IPS DF 6.9 (cell line): ENCODE measurements at regions not wholly inside any gene's neighbourhood (a gene's known extent, or its start where the extent isn't known, plus 50 kb on each side); places are given as distances from the start of the nearest gene placed in this dataset.

Experiments
- DNase-seq: peaks from one replicate; pipeline ENCODE4 v3.0.0-alpha.2; 2013; ENCODE audit warnings: low read depth, low spot score
- H3K27ac ChIP-seq: one replicate; pipeline ENCODE4 v1.5.1; 2013; ENCODE audit warnings: low read length, control low read depth
- H3K27me3 ChIP-seq: 2 replicates; pipeline ENCODE4 v1.6.1; 2013; ENCODE audit warnings: mild to moderate bottlenecking, low read length; ENCODE audit not compliant: control insufficient read depth, insufficient read depth
- H3K36me3 ChIP-seq: 2 replicates; pipeline ENCODE4 v1.6.1; 2013; ENCODE audit warnings: low read length; ENCODE audit not compliant: control insufficient read depth, insufficient read depth
- H3K4me1 ChIP-seq: 2 replicates; pipeline ENCODE4 v1.6.1; 2013; ENCODE audit warnings: low read length; ENCODE audit not compliant: control insufficient read depth, insufficient read depth
- H3K4me3 ChIP-seq: 2 replicates; pipeline ENCODE4 v1.5.1; 2013; ENCODE audit warnings: mild to moderate bottlenecking, low read length
- H3K9me3 ChIP-seq: 2 replicates; pipeline ENCODE4 v1.6.1; 2013; ENCODE audit warnings: low read length, inconsistent platforms; ENCODE audit not compliant: control insufficient read depth, insufficient read depth
- WGBS: extraction: QIAGEN DNeasy Blood & Tissue Kit; methylation state at CpG from one replicate; pipeline ENCODE4 v1.1.7; 2013; ENCODE audit warnings: mixed read lengths, missing lambda C conversion rate; ENCODE audit not compliant: insufficient read length, insufficient coverage; 5-methylcytosine and 5-hydroxymethylcytosine counted together

GRCh38 chr5:89090037-89090436 is 207.1 kb upstream of the MEF2C start:
- WGBS: no CpG with 5 or more reads among the region's 1 CpG
- no peaks in the 10 kb centered on the region for H3K27me3 ChIP-seq
- no peaks in the 10 kb centered on the region for H3K9me3 ChIP-seq
- DNase-seq: no peak
- no peak overlapping the region for H3K27ac ChIP-seq
- H3K4me1 ChIP-seq: peaks cover 5% of the 10 kb centered on the region; the same call in 1 of the 2 replicates
- no peak overlapping the region for H3K4me3 ChIP-seq
- no peaks in the 10 kb centered on the region for H3K36me3 ChIP-seq

DNA sequence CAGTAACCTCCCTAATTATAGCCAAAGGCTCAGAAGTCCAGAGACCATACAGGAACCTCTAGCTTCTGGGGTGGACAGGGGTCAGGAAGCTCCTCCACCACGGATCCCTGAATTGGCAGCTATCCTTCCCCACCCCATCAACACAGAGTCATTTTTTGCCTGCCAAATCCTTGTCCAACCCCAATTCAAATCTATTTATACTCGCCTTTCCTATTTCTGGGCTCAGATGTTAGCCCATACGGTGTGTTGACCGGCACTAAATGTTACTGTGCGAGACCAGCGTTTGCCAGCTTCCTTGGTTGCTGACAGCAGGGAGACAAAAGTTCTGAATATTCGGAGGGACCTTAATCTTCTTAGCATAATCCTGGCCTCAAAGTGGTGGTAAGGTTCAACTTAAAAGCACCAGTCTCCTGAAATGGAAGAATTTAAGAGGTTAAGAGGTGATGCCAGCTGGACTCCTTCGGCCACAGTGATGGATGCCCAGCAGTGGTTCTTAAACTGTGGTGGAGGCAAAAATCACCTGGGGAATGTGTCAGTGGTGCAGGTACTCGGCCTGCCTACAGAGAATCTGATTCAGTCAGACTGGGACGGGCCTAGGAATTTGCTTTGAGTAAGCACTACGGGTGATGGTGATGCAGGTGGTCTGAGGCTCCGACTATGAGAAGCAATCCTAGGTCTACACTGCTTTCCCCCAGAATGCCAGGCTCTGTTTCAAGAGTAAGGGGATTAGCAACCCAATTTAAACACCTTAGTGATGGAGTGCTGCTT is 204.8 kb upstream of the MEF2C start:
- no peaks in the 10 kb centered on the region for H3K9me3 ChIP-seq
- no peak overlapping the region for H3K27ac ChIP-seq
- DNase-seq: no peak
- H3K4me1 ChIP-seq: peaks cover 5% of the 10 kb centered on the region; the same call in 1 of the 2 replicates
- H3K27me3 ChIP-seq: no peaks in the 10 kb centered on the region
- WGBS: no CpG with 5 or more reads among the region's 12 CpGs
- no peak overlapping the region for H3K4me3 ChIP-seq
- H3K36me3 ChIP-seq: no peaks in the 10 kb centered on the region

DNA sequence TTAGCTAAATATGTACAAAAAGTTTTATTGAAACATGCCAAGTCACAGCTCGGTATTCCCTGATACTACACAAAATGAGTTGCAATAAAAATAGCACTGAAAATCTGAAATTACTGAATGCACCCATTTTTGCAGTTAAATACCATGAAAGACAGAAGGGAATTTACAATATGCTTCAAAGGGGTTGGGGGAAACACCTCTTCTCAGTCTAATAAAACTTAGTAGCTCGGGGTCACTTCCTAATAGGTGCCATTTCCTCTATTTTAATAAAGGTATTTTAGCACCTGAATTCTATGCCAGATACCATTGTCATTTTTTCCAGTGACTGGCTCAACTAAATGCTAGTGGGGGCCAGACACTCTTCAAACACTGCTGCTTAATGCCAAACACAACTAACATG is 204.1 kb upstream of the MEF2C start:
- Histone ChIP-seq H3K9me3 (no peaks in the 10 kb centered on the region), H3K27me3 (no peaks in the 10 kb centered on the region), H3K4me3 (no peak overlapping the region), H3K4me1 (peaks cover 5% of the 10 kb centered on the region; the same call in 1 of the 2 replicates), H3K36me3 (no peaks in the 10 kb centered on the region), H3K27ac (no peak overlapping the region)
- WGBS: no CpG with 5 or more reads among the region's 2 CpGs
- DNase-seq: no peak

DNA sequence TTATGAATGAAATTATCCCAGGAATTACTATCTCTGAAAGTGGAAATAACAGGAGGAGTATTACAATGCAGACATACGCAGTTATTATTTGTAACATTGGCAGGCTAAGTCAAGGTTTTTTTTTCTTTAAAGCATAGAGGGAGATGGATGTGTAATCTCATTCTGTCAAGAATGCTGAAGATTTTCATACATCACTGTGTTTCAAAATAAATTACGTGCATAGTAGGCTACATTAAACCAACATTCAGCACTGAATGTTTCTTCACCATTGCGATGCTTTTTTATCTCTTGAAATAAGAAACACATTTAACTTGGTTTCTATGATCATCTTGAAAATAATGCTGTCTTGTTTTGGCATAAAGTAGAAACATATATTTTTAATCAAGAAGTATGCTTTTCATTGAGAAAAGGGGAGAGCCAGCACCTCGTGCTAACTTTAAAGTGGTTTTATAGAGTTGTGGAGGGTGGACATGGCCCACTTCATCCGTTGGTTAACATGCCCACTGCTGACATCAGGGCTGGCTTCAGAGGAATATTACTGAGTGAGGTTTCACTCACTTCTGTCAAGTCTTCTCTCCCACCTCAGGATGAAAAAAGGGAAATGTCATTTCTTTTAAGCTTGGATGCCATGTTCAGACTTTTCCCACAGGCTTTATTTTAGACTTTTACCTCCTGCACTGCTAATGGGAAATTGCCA is 203.6 kb upstream of the MEF2C start:
- Histone ChIP-seq H3K4me3 (no peak overlapping the region), H3K9me3 (no peaks in the 10 kb centered on the region), H3K27ac (no peak overlapping the region), H3K36me3 (no peaks in the 10 kb centered on the region), H3K27me3 (no peaks in the 10 kb centered on the region), H3K4me1 (peaks cover 5% of the 10 kb centered on the region; the same call in 1 of the 2 replicates)
- WGBS: no CpG with 5 or more reads among the region's 5 CpGs
- no peak for DNase-seq

- no peaks in the 10 kb centered on the region for H3K9me3 ChIP-seq
- no CpG with 5 or more reads among the region's 1 CpG for WGBS
- H3K4me1 ChIP-seq: peaks cover 5% of the 10 kb centered on the region; the same call in 1 of the 2 replicates
- H3K36me3 ChIP-seq: no peaks in the 10 kb centered on the region
- H3K4me3 ChIP-seq: no peak overlapping the region
- H3K27me3 ChIP-seq: no peaks in the 10 kb centered on the region
- DNase-seq: no peak
- H3K27ac ChIP-seq: no peak overlapping the region
Observed at GRCh38 chr5:89083791-89084190, 200.8 kb upstream of the MEF2C start.

- WGBS: no CpG with 5 or more reads among the region's 2 CpGs
- no peaks in the 10 kb centered on the region for H3K4me1 ChIP-seq
- no peak overlapping the region for H3K27ac ChIP-seq
- H3K4me3 ChIP-seq: no peak overlapping the region
- H3K9me3 ChIP-seq: no peaks in the 10 kb centered on the region
- H3K36me3 ChIP-seq: no peaks in the 10 kb centered on the region
- no peaks in the 10 kb centered on the region for H3K27me3 ChIP-seq
- DNase-seq: no peak
Observed at GRCh38 chr5:89081360-89081759, 198.4 kb upstream of the MEF2C start.

DNA sequence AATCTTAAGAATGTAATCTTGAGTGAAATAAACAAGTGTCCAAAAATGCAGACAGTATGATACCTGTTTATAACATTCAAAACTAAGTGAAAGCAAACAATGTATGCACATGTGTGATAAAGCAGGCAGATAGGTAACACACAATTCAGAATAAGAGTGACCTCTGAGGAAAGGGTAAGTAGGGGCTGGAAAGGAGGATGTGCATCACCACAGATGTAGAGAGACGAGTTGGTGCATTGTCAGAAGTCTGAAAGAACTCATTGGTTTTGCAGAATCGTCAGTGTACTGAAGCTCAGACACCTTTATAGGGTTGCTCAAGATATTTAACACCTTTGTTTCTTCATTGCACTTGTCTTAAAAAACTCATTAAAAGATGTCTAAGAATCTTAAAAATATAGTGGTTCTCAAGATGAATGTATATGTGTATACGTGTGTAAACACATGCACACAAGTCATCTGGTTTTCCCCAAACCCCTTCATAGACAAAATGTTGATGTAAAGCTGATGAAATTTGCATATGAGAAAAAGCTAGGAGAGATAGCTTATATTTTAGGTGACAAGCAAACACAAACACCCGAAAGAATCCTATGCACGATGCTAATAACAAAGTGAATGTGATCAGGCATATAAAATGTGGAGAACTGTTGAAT is 197.6 kb upstream of the MEF2C start:
- DNase-seq: no peak
- Histone ChIP-seq H3K36me3 (no peaks in the 10 kb centered on the region), H3K27ac (no peak overlapping the region), H3K9me3 (no peaks in the 10 kb centered on the region), H3K27me3 (no peaks in the 10 kb centered on the region), H3K4me1 (no peaks in the 10 kb centered on the region), H3K4me3 (no peak overlapping the region)
- no CpG with 5 or more reads among the region's 5 CpGs for WGBS

DNA sequence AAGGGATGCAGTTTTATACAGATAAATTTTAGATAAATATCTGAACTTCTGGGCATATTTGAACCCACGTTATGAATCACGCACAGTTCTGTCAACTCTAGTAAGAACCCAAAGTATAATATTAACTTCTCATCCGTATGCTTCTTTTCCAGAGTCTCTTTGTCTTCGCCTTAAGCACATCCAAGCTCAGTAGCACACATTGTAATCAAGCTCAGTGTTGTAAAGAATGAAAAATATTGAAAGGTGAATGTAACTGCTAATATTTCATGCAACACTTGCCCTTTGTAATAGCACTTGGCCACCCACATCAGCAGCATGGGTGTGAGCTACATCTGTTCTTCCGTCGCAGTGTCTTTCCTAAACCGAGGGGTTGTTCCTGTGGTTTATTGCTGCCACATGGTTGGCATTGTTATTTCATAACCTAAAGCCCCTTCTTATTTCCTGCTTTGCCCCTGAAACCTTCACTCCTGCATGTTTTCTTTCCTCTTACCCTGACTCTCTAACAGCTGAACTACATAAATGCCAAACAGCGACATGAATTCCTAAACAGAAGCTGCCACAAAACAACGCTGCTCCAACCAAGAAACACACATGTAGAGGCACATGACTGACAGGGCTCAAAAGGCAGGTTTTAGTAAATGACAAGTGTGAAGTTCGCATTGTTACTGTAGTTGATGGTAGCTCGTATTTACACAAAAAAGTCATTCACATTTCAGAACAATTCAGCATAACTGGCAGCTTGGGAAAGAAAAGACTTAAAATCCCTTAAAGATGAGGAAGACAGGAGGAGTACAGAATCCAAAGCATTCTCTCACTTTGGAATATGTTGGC is 190.1 kb upstream of the MEF2C start:
- WGBS: no CpG with 5 or more reads among the region's 11 CpGs
- no peak for DNase-seq
- no peaks in the 10 kb centered on the region for H3K9me3 ChIP-seq
- no peaks in the 10 kb centered on the region for H3K4me1 ChIP-seq
- no peak overlapping the region for H3K27ac ChIP-seq
- no peaks in the 10 kb centered on the region for H3K36me3 ChIP-seq
- H3K4me3 ChIP-seq: no peak overlapping the region
- no peaks in the 10 kb centered on the region for H3K27me3 ChIP-seq

GRCh38 chr5:89071941-89072331 is 189.0 kb upstream of the MEF2C start:
- Histone ChIP-seq H3K4me1 (no peaks in the 10 kb centered on the region), H3K4me3 (no peak overlapping the region), H3K27ac (no peak overlapping the region), H3K9me3 (no peaks in the 10 kb centered on the region), H3K27me3 (no peaks in the 10 kb centered on the region), H3K36me3 (no peaks in the 10 kb centered on the region)
- WGBS: no CpG with 5 or more reads among the region's 1 CpG
- DNase-seq: no peak
